VCaP (cell line): ENCODE measurements at regions not wholly inside any gene's neighbourhood (a gene's known extent, or its start where the extent isn't known, plus 50 kb on each side); places are given as distances from the start of the nearest gene placed in this dataset.
A peak's percentile ranks its signal among the peaks of the same experiment; 100 is the strongest.

ENCODE experiments used
- H3K27ac ChIP-seq: fragments of 450-650 bp; 2 replicates; pipeline ENCODE4 v1.5.1; 2017
- CTCF ChIP-seq: fragments of 450-650 bp; conservative IDR thresholded peaks from 2 replicates; pipeline ENCODE4 v1.5.1; 2017; ENCODE audit warnings: mild to moderate bottlenecking, moderate library complexity

DNA sequence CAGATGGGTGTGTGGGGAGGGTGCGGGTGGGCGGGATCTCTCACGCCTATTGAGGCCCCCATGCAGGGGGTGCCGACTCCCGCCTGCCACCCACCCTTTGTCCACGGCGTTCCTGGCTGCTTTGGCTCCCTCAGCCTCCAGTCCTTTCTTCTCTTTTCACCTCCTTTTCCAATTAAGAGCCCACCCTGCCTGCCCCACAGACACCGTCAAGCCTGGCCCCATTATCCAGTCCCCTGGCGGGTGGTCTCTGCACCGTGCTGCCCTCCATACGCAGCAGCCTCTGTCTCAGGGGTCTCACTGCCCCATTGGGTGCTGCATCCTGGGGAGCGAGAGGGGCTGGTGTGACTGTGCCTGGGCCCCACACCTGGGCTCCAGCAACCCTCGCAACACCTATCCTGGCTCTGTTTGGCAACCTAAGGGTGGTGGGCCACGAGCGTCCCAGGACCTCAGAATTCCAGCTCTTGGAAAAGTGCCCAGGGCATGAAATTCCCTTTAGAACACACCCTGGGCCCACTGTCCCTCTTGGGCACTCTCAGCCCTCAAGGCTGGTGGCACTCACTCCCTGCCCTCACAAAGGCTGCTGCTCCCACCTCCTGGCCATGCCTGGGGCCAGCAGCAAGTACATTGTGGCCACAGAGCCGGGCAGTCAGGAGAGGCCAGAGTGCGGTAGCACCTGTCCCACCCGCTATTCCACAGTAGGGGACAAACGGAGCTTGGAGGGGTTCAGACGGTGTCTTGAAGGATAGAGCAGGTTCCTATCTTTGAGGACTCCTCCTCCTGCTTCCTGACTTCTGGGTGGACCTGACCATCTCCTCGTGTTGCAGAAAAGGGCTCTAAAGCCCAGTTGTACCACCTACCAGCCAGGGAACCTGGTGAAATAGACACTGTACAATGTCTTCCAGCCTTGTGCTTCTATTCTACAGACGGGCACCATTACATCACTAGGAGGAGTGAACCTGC is 114.1 kb downstream of the KIF26A start:
- H3K27ac ChIP-seq: no peak overlapping the region
- TF ChIP-seq CTCF: peak; percentile 49

GRCh38 chr14:104253223-104253822 is 114.9 kb downstream of the KIF26A start:
- TF ChIP-seq CTCF: no peak
- H3K27ac ChIP-seq: no peak overlapping the region

DNA sequence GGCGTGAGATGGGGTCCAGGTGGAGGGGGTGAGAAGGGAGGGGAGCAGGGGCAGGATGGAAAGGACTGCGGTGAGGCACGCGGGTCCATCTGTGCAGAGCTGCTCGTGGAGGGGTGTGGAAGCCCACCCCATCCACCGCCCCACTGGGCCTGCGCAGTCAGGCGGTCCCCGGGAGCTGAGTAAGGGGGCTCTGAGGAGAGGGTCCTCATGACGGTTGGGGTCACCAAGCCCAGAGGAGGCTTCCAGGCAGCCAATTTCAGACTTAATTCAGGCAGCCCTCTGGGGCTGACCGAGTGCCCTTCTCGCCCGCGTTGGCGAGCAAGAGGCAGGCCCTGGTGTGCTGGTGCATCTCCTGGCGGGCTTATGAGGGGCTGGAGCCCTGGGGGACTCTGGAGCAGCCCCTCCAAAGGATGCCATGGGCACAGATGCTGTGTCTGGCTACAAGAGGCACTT is 115.5 kb downstream of the KIF26A start:
- no peak for TF ChIP-seq CTCF
- no peak overlapping the region for H3K27ac ChIP-seq

DNA sequence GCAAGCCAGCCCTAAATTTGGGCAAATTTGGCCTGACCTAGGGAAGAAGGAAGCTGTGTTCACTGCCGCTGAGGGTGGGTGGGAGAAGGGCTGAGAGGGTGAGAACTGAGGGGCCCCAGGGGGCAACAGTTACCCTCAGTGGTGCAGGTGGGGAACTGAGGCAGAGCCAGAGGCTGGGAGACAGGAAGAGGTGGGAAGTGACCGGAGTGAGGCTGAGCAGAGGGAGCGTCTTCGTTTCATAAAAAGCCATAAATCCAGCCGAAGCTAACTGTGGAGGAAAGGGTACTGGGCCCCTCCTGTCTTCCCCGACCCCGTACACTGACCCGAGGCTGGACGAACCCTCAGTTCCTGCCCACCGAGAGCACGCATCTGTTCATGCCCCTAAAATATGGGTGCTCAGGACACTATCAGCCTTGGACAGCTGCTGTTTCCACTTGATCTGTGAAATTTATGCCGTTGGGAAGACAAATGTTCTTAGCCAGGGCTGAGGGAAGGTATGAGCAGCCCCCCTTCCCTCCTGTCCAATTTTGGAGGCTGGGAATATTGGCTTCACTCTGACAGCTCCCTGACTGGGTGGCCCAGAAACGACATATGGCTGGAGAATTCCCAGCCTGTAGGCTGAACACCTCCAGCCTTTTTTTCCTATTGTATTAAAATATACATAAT is 116.5 kb downstream of the KIF26A start:
- TF ChIP-seq CTCF: no peak
- no peak overlapping the region for H3K27ac ChIP-seq

GRCh38 chr14:104256025-104256424 is 117.6 kb downstream of the KIF26A start:
- no peak overlapping the region for H3K27ac ChIP-seq
- no peak for TF ChIP-seq CTCF

- no peak overlapping the region for H3K27ac ChIP-seq
- TF ChIP-seq CTCF: no peak
These were observed 124.4 kb downstream of the KIF26A start for GRCh38 chr14:104262515-104263514.
